RPMI7951 (cell line): ENCODE measurements at regions not wholly inside any gene's neighbourhood (a gene's known extent, or its start where the extent isn't known, plus 50 kb on each side); places are given as distances from the start of the nearest gene placed in this dataset.
"Not testable (repeated sequence)": the region's sequence is repeated elsewhere in the genome, so short reads cannot be mapped to it uniquely, and the experiment has no call there.

ENCODE experiments used
- DNase-seq: peaks from one replicate; pipeline ENCODE4 v3.0.0-alpha.2; 2012; ENCODE audit warnings: low read depth

GRCh38 chr17:22305356-22306071, 613.2 kb downstream of the KCNJ18 start:
- DNase-seq = no peak

GRCh38 chr17:22310292-22310691, 618.0 kb downstream of the KCNJ18 start:
- DNase-seq = not testable (repeated sequence)

- no peak for DNase-seq
These were observed 618.7 kb downstream of the KCNJ18 start for GRCh38 chr17:22310717-22311686.

GRCh38 chr17:22321001-22321400, 628.7 kb downstream of the KCNJ18 start:
- DNase-seq = not testable (repeated sequence)

- DNase-seq = not testable (repeated sequence)
These were observed 630.7 kb downstream of the KCNJ18 start for GRCh38 chr17:22322893-22323550.

- DNase-seq = no peak
These were observed 645.1 kb downstream of the KCNJ18 start for GRCh38 chr17:22337467-22337866.

- DNase-seq = not testable (repeated sequence)
These were observed 664.3 kb downstream of the KCNJ18 start for GRCh38 chr17:22356603-22357002.

GRCh38 chr17:22370988-22371387, 678.7 kb downstream of the KCNJ18 start:
- DNase-seq = not testable (repeated sequence)

- DNase-seq = no peak
These were observed 681.6 kb downstream of the KCNJ18 start for GRCh38 chr17:22373911-22374310.

- no peak for DNase-seq
These were observed 682.4 kb downstream of the KCNJ18 start for GRCh38 chr17:22374741-22375140.

- DNase-seq = not testable (repeated sequence)
These were observed 684.4 kb downstream of the KCNJ18 start for GRCh38 chr17:22376747-22377146.

GRCh38 chr17:22378748-22379147, 686.4 kb downstream of the KCNJ18 start:
- DNase-seq = not testable (repeated sequence)

- DNase-seq = not testable (repeated sequence)
These were observed 689.3 kb downstream of the KCNJ18 start for GRCh38 chr17:22381589-22381988.

GRCh38 chr17:22383772-22384460, 691.6 kb downstream of the KCNJ18 start:
- not testable (repeated sequence) for DNase-seq

- not testable (repeated sequence) for DNase-seq
These were observed 692.1 kb downstream of the KCNJ18 start for GRCh38 chr17:22384461-22384800.

GRCh38 chr17:22398446-22398845, 706.1 kb downstream of the KCNJ18 start:
- DNase-seq = not testable (repeated sequence)

- not testable (repeated sequence) for DNase-seq
These were observed 706.7 kb downstream of the KCNJ18 start for GRCh38 chr17:22399037-22399436.

- DNase-seq = not testable (repeated sequence)
These were observed 712.8 kb downstream of the KCNJ18 start for GRCh38 chr17:22405080-22405479.

- no peak for DNase-seq
These were observed 716.9 kb downstream of the KCNJ18 start for GRCh38 chr17:22409160-22409751.

- no peak for DNase-seq
These were observed 717.8 kb downstream of the KCNJ18 start for GRCh38 chr17:22410136-22410535.

GRCh38 chr17:22411185-22411784, 719.0 kb downstream of the KCNJ18 start:
- DNase-seq = no peak
